Stomach (tissue), 8 donors: ENCODE measurements at regions not wholly inside any gene's neighbourhood (a gene's known extent, or its start where the extent isn't known, plus 50 kb on each side); places are given as distances from the start of the nearest gene placed in this dataset.

ENCODE experiments used
- DNase-seq, 2 donors: peaks; one replicate each; pipeline versions ENCODE4 v3.0.0 to v3.0.0-alpha.2; 2013 to 2019
- H3K27ac ChIP-seq, 5 donors: fragments of 200-600 bp in 4 of 5; sonication (generic) in 4 of 5; one replicate each; pipeline ENCODE4 v1.5.1; 2013 to 2019; ENCODE audit warnings: mild to moderate bottlenecking in 1 of 5, moderate library complexity in 1 of 5
- H3K27me3 ChIP-seq, 3 donors: fragments of 200-600 bp; sonication (generic); one replicate each; pipeline ENCODE4 v1.5.1; 2017 to 2019; ENCODE audit warnings: mixed run types in 1 of 3
- H3K36me3 ChIP-seq, 4 donors: fragments of 200-600 bp; sonication (generic); 1 replicate in 3 of 4; 2 replicates in 1 of 4; pipeline ENCODE4 v1.5.1; 2016 to 2019
- H3K4me1 ChIP-seq, 4 donors: fragments of 200-600 bp; sonication (generic); one replicate each; pipeline ENCODE4 v1.5.1; 2016 to 2019
- H3K4me3 ChIP-seq, 4 donors: fragments of 200-600 bp; sonication (generic) in 3 of 4; one replicate each; pipeline ENCODE4 v1.5.1; 2016 to 2019; ENCODE audit warnings: mild to moderate bottlenecking in 1 of 4
- H3K9me3 ChIP-seq, 4 donors: fragments of 200-600 bp; sonication (generic); one replicate each; pipeline ENCODE4 v1.5.1; 2016 to 2019
- EP300 ChIP-seq: sonication (generic); formaldehyde crosslinking; IDR thresholded peaks from one replicate; pipeline ENCODE4 v1.6.1; 2017; ENCODE audit warnings: antibody characterized with exemption
- POLR2A ChIP-seq, 4 donors: fragments of 450-650 bp; IDR thresholded peaks; one replicate each; pipeline ENCODE4 v1.6.1; 2016; ENCODE audit warnings: antibody characterized with exemption in 4 of 4, control low read depth in 2 of 4, mild to moderate bottlenecking in 1 of 4, moderate library complexity in 1 of 4
- POLR2AphosphoS5 ChIP-seq, 3 donors: sonication (generic); formaldehyde crosslinking; IDR thresholded peaks; one replicate each; pipeline ENCODE4 v1.6.1; 2016; ENCODE audit warnings: antibody characterized with exemption in 3 of 3
- WGBS, 5 donors: extraction: QIAGEN DNeasy Blood & Tissue Kit in 3 of 5; methylation state at CpG; one replicate each; pipeline versions ENCODE4 v1.1.5 to v1.1.7; 2013 to 2018; 5-methylcytosine and 5-hydroxymethylcytosine counted together
- intact Hi-C: fragments of 100-400 bp; cut with DNase I; formaldehyde crosslinking; loops from one replicate; pipeline ENCODE4 v1.15.1; 2023; ENCODE audit warnings: low total_unique reads
- TF ChIP-seq, protein P1 (sequence below), 7 experiments: fragments of 450-650 bp in 4 of 7; fragments of 200-600 bp in 3 of 7; sonication (generic) in 3 of 7; IDR thresholded peaks; one replicate each; pipeline ENCODE4 v1.5.1; 2016 to 2019; ENCODE audit warnings: antibody characterized with exemption in 7 of 7, control low read depth in 2 of 7, mild to moderate bottlenecking in 1 of 7
- donor health status: healthy with polysubstance abuse.
- donor health status: Bipolar disorder and iron deficiency.
- donor health status: healthy.

DNA sequence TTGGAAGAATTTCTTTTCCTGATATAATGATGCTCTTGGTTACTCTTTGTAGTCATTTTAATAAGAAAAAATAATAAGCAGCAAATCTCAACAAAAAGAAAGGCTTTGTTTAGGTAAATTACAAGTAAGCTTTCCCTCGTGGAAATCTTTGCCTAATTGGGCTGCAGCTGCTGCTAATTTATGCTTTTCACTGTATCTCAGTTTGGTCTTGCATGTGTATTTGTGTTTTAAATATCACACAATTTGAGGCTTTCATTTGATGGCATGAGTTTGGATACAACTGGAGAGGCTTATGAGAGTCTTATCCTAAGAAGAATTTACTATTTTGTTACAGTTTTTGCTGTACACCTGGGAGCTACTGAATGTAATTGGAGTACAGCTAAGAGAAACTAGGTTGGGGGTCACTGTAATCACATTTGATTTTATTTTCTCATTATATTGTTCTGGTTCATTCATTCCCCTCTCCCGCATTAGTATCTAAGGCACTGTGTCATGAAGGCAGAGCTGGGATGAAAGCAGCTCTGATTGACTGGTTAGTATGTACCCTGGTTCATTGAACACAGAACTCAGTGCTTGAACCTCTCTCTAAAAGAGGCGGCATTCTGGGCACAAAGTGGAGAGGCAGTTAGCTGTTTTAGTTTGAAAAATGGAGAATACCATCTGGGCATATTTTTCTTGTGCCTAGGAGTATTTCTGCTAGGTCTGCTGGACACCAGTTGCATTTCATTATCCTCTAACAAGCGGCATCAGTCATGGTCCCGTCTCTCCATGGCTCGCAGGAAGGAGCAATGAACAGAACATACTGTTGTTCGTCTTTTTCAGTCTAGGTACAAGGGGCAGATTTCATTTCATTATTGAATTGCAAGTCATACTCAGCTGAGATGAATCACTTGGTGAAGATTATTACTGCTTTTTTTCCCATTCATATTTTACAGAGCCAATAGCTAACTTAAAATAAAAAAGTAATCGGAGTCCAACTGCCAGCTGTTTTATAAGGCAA is 118.0 kb upstream of the TMEM260 start:
- TF ChIP-seq POLR2AphosphoS5 (IDR thresholded peaks at IDR 0.05) (no peak), POLR2A (IDR thresholded peaks at IDR 0.05) (no peak), EP300 (no peak)
- TF ChIP-seq, protein P1, sequence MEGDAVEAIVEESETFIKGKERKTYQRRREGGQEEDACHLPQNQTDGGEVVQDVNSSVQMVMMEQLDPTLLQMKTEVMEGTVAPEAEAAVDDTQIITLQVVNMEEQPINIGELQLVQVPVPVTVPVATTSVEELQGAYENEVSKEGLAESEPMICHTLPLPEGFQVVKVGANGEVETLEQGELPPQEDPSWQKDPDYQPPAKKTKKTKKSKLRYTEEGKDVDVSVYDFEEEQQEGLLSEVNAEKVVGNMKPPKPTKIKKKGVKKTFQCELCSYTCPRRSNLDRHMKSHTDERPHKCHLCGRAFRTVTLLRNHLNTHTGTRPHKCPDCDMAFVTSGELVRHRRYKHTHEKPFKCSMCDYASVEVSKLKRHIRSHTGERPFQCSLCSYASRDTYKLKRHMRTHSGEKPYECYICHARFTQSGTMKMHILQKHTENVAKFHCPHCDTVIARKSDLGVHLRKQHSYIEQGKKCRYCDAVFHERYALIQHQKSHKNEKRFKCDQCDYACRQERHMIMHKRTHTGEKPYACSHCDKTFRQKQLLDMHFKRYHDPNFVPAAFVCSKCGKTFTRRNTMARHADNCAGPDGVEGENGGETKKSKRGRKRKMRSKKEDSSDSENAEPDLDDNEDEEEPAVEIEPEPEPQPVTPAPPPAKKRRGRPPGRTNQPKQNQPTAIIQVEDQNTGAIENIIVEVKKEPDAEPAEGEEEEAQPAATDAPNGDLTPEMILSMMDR (IDR thresholded peaks at IDR 0.05) = no peak
- Histone ChIP-seq H3K27ac (no peak overlapping the region), H3K4me1 (no peaks in the 10 kb centered on the region), H3K4me3 (no peak overlapping the region), H3K36me3 (no peaks in the 10 kb centered on the region), H3K9me3 (no peaks in the 10 kb centered on the region), H3K27me3 (no peaks in the 10 kb centered on the region)
- 70 to 86% (median 78%) methylated on average over 8 of the region's 8 CpGs for WGBS, 5 donors
- no peak for DNase-seq
- intact Hi-C loops = no loop called here

DNA sequence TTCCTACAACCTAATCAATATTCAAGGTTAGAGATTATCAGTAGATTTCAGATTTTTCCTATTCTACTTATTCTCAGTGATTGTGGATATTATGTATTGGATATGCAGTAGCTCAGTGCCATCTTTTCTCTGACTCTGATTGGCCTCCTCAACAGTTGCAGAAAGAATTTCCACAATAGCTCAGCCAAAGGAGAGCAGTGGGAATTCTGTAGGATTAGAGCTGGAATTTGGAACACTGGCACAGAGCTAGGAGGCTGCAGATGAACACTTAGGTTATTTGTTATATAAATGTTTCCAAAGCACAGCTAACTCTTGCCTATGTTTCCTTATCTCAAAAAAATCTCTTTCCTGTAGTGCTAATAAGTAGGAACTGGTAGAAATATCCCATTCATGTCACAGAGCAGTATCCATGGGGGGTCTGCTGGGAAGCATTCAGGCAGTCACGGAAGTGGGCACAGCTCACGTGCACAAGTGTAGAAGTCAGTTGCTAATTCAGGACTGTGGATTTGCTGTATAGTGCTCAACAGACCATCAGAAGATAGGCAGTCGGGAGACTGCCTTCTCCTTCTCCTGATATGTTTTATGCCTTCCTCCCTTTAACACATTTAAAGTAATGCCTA is 116.2 kb upstream of the TMEM260 start:
- intact Hi-C loops = no loop called here
- Histone ChIP-seq H3K27me3 (no peaks in the 10 kb centered on the region), H3K4me1 (no peaks in the 10 kb centered on the region), H3K9me3 (no peaks in the 10 kb centered on the region), H3K36me3 (no peaks in the 10 kb centered on the region), H3K27ac (no peak overlapping the region), H3K4me3 (no peak overlapping the region)
- TF ChIP-seq EP300 (no peak), POLR2A (IDR thresholded peaks at IDR 0.05) (no peak), POLR2AphosphoS5 (IDR thresholded peaks at IDR 0.05) (no peak)
- TF ChIP-seq, protein P1 (IDR thresholded peaks at IDR 0.05) = no peak
- no peak for DNase-seq
- 65 to 87% (median 74%) methylated on average over 3 of the region's 3 CpGs for WGBS, 5 donors

DNA sequence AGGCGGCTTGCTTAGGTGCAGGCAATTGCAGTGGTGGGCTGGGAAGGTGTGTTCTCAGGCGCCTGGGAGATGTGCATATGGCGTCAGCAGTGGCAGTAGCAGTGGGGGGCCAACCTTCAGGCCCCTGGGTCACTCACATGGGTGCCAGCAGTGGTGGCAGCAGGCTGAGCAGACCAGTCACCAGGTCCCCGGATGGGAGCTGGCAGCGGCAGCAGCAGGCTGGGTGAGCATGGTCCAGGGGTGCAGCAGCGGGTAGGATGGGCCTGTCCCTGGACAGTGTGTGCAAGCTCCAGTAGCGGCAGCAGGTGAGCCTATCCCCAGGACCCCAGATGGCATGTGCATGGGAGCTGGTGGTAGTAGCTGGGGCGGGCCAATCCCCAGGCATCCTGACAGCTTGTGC is 108.5 kb upstream of the TMEM260 start:
- no peaks in the 10 kb centered on the region for H3K36me3 ChIP-seq
- intact Hi-C loops = loop anchor here (10.0 kb wide), 1 partner anchor 1026 kb away; the partner anchor contains the start of gene TBPL2
- no peaks in the 10 kb centered on the region for H3K27me3 ChIP-seq
- no peak for DNase-seq
- TF ChIP-seq POLR2A (IDR thresholded peaks at IDR 0.05) = no peak
- TF ChIP-seq POLR2AphosphoS5 (IDR thresholded peaks at IDR 0.05) = no peak
- TF ChIP-seq, protein P1 (IDR thresholded peaks at IDR 0.05) = no peak
- no peak for TF ChIP-seq EP300
- no peaks in the 10 kb centered on the region for H3K4me1 ChIP-seq
- peaks cover 0 to 6% (median 0%) of the 10 kb centered on the region in 4 donors for H3K9me3 ChIP-seq
- no peak overlapping the region for H3K4me3 ChIP-seq
- WGBS, 5 donors = 92 to 100% (median 96%) methylated on average over 1 to 8 of the region's 8 CpGs
- H3K27ac ChIP-seq = no peak overlapping the region

DNA sequence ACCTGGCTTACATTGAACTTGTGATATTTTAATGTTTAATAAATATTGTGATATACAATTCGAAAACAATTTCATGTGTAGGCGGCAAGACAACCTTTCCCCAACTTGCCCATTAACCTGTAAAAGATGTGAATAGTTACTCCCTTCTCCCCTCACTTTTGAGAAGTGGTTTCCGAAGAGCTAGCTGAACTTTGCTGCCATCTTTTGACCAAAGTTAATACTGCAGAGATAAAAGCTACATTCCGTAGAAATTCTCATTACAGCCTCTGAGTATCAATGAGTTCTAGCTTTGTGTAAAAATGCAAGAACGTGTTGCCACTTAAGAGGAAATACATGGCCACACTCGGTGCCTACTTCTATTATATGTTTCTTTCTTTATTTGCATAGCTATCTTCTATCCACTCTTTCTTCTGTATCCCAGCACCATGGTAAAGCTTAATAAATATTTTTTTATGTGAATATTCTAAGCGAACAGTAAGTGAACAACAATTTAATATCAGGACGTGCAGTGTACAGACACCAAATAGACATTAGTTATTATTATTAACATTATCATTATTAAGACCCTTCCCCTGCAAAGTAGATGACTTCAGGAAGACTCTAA is 105.1 kb upstream of the TMEM260 start:
- peak in 1 of 2 donors; percentile 74 for DNase-seq
- WGBS, 5 donors = 12 to 18% (median 17%) methylated on average over 8 of the region's 8 CpGs
- no peaks in the 10 kb centered on the region for H3K9me3 ChIP-seq
- H3K36me3 ChIP-seq = no peaks in the 10 kb centered on the region
- no peak overlapping the region for H3K4me3 ChIP-seq
- TF ChIP-seq POLR2A (IDR thresholded peaks at IDR 0.05) = no peak
- no peak for TF ChIP-seq POLR2AphosphoS5 (IDR thresholded peaks at IDR 0.05)
- TF ChIP-seq, protein P1 (IDR thresholded peaks at IDR 0.05) = peak in 5 of 7 experiments; percentile 53 to 75 (median 67)
- no peaks in the 10 kb centered on the region for H3K27me3 ChIP-seq
- intact Hi-C loops = loop anchor here (10.0 kb wide), 1 partner anchor 1030 kb away; the partner anchor contains the start of gene TBPL2
- no peaks in the 10 kb centered on the region for H3K4me1 ChIP-seq
- no peak overlapping the region for H3K27ac ChIP-seq
